ENCODE measurements at regions not wholly inside any gene's neighbourhood (a gene's known extent, or its start where the extent isn't known, plus 50 kb on each side); places are given as distances from the start of the nearest gene placed in this dataset.

- H3K4me3 ChIP-seq (ENCODE audit: low read depth, poor library complexity, severe bottlenecking) = no peak overlapping the region
- TF ChIP-seq POLR2A (IDR thresholded peaks at IDR 0.05) = no peak
- TF ChIP-seq, protein P1, sequence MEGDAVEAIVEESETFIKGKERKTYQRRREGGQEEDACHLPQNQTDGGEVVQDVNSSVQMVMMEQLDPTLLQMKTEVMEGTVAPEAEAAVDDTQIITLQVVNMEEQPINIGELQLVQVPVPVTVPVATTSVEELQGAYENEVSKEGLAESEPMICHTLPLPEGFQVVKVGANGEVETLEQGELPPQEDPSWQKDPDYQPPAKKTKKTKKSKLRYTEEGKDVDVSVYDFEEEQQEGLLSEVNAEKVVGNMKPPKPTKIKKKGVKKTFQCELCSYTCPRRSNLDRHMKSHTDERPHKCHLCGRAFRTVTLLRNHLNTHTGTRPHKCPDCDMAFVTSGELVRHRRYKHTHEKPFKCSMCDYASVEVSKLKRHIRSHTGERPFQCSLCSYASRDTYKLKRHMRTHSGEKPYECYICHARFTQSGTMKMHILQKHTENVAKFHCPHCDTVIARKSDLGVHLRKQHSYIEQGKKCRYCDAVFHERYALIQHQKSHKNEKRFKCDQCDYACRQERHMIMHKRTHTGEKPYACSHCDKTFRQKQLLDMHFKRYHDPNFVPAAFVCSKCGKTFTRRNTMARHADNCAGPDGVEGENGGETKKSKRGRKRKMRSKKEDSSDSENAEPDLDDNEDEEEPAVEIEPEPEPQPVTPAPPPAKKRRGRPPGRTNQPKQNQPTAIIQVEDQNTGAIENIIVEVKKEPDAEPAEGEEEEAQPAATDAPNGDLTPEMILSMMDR (IDR thresholded peaks at IDR 0.05) = no peak
- DNase-seq (ENCODE audit: low spot score in 2 of 2) = no peak
- intact Hi-C loops (cut with DNase I; ENCODE audit: low total_unique reads) = no loop called here
- whole genome bisulfite sequencing, 2 donors = 73 to 76% methylated on average over 3 of the region's 3 CpGs
Measured at GRCh38 chr13:31627097-31627845, 112.1 kb upstream of the RXFP2 start.

DNA sequence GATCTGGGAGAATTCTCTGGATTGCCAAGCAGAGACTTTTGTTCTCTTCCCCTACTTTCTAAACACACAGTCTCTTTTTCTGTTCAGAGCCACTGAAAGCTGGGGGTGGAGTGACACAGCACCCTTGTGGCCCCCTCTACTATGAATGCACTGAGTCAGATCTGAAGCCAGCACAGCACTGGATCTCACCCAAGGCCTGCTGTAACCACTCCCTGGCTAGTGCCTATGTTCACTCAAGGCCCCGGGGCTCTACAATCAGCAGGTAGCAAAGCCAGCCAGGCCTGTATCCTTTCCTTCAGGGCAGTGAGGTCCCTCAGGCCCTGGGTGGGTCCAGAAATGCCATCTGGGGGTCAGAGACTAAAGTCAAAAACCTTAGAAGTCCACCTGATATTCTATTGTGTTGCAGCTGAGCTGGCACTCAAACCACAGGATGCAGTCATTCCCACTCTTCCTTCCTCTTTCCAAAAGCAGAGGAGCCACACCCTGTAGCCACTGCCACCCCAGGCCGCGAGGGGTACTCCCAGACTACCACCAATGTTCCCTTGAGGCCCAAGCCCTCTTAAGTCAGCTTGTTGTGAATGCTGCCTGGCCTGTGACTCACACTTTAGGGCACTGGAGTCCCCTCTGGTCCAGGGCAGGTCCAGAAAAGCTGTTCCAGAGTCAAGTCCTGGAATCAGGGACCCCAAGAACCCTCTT, 110.1 kb upstream of the RXFP2 start:
- intact Hi-C loops (cut with DNase I; ENCODE audit: low total_unique reads) = no loop called here
- no peak overlapping the region for H3K4me3 ChIP-seq (ENCODE audit: low read depth, poor library complexity, severe bottlenecking)
- DNase-seq (ENCODE audit: low spot score in 2 of 2) = no peak
- WGBS, 2 donors = 12 to 20% methylated on average over 2 to 3 of the region's 3 CpGs
- no peak for TF ChIP-seq POLR2A (IDR thresholded peaks at IDR 0.05)
- TF ChIP-seq, protein P1 (IDR thresholded peaks at IDR 0.05) = no peak

GRCh38 chr13:31631071-31631470, 108.3 kb upstream of the RXFP2 start:
- 35 to 61% methylated on average over 3 of the region's 3 CpGs for WGBS, 2 donors
- DNase-seq (ENCODE audit: low spot score in 2 of 2) = no peak
- intact Hi-C loops (cut with DNase I; ENCODE audit: low total_unique reads) = no loop called here
- TF ChIP-seq, protein P1 (IDR thresholded peaks at IDR 0.05) = no peak
- no peak for TF ChIP-seq POLR2A (IDR thresholded peaks at IDR 0.05)
- no peak overlapping the region for H3K4me3 ChIP-seq (ENCODE audit: low read depth, poor library complexity, severe bottlenecking)

DNA sequence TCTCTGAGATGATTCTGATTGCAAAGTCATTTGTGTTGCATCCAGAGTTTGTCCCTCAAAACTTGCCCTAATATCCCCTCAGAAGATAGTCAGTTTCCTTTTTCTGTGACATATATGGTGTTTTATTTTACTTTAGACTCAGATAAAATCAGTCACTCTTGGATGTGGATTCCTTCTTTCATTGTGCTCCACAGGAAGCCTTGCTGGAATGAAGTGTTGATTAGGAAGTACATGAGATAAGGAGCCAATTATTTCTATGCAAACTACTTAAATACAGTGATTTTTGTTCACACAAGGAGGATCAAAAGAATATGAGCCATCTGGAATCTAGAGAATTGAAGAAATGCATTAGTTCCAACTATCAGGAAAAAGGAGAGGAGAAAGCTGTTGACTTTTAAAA, 107.6 kb upstream of the RXFP2 start:
- no peak for DNase-seq (ENCODE audit: low spot score in 2 of 2)
- intact Hi-C loops (cut with DNase I; ENCODE audit: low total_unique reads) = no loop called here
- H3K4me3 ChIP-seq (ENCODE audit: low read depth, poor library complexity, severe bottlenecking) = no peak overlapping the region
- no peak for TF ChIP-seq POLR2A (IDR thresholded peaks at IDR 0.05)
- TF ChIP-seq, protein P1 (IDR thresholded peaks at IDR 0.05) = no peak

DNA sequence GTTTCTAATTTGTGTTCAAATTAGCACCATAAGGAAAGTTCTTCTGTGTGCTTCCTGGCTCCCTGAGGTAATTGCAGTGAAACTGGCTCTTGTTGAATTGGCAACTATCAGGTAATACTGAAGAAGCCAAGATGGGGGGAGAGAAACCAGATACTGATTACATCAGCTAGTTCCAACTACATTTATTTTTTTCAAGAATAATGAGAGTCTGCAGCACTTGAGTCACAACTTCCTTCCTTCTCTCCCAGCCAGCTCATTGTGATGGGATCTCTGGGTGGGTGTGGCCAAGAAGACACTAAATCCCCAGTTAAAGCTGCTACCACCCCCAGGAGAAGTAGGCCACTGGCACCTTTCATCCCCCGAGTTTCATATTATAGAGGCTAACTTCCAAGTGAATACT, 100.7 kb upstream of the RXFP2 start:
- intact Hi-C loops (cut with DNase I; ENCODE audit: low total_unique reads) = no loop called here
- H3K4me3 ChIP-seq (ENCODE audit: low read depth, poor library complexity, severe bottlenecking) = no peak overlapping the region
- 54 to 74% methylated on average over 1 of the region's 1 CpG for WGBS, 2 donors
- no peak for DNase-seq (ENCODE audit: low spot score in 2 of 2)
- no peak for TF ChIP-seq POLR2A (IDR thresholded peaks at IDR 0.05)
- TF ChIP-seq, protein P1 (IDR thresholded peaks at IDR 0.05) = no peak
